ENCODE measurements at regions not wholly inside any gene's neighbourhood (a gene's known extent, or its start where the extent isn't known, plus 50 kb on each side); places are given as distances from the start of the nearest gene placed in this dataset.
A peak's percentile ranks its signal among the peaks of the same experiment; 100 is the strongest.
"Not testable (repeated sequence)": the region's sequence is repeated elsewhere in the genome, so short reads cannot be mapped to it uniquely, and the experiment has no call there.

DNA sequence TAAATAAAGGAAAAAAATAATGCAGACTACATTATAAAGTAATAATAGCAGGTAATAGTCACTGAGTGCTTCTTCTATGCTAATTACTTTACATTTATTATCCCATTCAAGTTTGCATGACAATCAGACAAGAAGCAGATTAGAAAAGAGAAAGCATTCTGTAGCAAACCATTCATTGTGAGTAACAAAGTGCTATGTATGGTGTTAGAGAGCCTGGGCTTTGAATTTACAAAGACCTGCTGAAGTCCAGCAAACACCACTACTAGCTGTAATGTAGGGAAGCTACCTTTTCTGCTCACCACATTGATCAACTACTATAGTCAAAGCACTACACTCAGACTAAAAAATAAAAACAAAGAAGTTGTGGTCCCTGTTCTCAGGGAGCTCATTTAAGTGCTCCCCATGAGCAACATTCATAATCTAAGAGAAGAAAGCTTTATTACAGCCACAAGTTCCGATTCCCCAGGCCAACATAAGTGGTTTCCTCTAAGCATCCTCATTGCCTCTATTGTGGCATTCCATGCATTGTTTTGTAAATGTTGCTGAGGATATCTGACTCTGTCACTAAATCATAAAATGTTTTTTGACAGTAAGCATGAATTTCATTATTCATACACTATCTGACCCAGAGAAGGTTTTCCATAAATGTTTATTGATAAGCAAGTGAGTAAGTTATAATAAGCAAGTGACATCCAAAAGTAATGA is 108.5 kb downstream of the FOXD4L6 start:
- not testable (repeated sequence) for DNase-seq (ENCODE audit: low spot score)

DNA sequence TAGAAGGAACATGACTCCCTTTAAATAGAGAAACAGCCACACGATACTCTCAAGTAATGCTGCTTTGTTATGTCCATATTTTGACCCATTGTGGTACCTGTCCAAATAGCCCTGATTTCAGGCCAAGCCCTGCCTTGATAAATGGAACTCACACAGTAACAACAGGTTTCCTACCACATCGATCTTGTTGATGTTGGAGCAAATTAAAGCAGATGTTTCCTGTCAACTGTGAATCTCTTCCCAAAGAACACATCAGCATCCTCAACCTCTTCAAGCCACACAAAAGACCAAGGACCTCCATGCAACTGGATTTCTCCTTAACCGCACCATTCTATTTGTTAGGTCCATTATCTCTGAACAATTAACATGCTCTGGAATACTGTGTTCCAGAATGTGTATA is 109.5 kb downstream of the FOXD4L6 start:
- not testable (repeated sequence) for DNase-seq (ENCODE audit: low spot score)

DNA sequence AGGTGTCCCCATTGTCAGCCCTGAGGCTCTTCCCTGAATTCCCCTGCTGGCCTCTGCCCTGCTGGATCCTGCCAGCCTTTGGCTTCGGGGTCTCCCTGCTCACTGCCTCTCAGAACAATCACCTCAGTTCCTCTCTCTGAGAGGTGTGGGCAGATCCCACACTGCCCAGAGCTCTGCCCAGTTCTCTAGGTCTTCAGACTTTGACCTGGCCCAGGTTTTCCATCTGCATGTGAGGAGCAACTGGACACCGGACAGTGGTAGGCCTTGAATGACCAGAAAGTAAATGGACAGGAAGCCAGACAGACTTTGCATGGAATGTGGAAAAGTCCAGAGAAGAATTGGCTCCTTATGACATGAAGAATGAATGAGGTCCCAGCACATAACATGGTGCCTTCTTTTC is 111.8 kb downstream of the FOXD4L6 start:
- DNase-seq (ENCODE audit: low spot score): not testable (repeated sequence)

DNA sequence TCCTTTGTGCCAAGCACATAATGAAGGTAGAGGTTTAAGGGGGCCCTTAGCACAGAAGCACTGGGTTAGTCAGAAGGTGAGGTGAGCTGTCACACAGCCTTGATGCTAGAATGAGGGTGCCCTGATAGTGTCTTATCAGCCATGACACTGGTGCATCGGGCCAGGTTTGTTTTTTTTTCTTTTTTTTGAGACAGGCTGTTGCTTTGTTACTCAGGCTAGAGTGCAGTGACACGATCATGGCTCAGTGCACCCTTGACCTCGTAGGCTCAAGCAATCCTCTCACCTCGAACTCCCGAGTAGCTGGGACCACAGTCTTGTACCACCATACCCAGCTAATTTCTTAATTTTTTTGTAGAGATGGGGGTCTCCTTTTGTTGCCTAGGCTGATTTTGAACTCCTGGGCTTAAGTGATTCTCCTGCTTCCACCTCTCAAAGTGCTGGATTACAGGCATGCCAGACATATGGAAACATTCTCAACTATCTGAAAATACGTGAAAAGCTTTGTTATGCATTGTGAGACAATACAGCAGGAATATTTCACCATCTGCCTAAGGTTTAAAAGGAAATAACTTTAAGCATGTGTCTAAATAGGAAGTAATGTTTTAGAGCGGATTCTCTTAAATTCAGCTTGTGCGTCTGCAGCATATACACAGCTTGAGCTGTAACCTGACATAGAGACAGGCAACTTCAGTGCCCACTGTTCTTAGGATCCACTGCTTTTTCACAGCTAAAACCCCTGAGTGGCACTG is 128.4 kb downstream of the FOXD4L6 start:
- not testable (repeated sequence) for DNase-seq (ENCODE audit: low spot score)

DNA sequence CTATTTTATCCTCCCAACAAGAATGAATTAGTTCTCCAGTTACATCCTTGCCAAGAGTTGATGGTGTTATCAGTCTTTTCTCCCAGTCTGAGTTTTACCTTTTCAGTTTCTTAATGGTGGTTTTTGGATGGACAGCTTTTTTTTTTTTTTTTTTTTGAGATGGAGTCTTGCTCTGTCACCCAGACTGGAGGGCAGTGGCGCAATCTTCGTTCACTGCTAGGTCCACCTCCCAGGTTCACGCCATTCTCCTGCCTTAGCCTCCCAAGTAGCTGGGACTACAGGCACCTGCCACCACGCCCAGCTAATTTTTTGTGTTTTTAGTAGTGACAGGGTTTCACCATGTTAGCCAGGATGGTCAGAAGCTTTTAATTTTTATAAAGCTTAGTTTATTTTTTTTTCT is 133.0 kb downstream of the FOXD4L6 start:
- DNase-seq (ENCODE audit: low spot score): not testable (repeated sequence)

DNA sequence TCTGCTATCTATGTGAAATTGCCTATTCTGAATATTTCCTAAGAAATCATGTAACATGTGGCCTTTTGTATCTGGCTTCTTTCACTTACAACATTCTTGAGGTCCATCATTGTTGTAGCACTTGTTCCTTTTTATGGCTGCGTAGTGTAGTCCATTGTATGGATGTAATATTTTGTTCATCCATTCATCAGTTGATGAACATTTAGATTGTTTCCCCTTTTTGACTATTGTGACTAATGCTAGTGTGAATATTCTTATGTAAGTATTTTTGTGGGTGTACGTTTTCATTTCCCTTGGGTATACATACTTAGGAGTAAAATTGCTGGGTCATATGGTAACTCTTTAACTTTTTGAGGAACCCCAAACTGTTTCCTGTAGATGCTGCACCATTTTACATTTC is 134.6 kb downstream of the FOXD4L6 start:
- not testable (repeated sequence) for DNase-seq (ENCODE audit: low spot score)

DNA sequence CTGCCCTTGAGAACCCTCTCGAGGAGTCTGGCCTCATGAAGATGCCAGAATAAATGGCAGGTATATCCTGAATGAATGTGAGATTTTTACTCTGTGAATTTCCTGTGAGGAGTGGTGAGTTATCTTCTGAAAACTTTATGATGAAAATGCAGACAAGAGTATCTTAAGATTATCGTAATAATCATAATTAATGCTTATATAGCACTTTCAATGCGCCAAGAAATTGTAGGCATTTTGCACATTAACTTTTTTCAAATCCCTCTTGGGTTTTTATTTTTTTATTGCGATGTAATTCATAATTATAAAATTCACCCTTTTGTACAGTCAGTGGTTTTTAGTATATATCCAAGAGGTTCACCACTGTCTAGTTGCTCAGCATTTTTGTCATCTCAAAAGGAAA is 135.1 kb downstream of the FOXD4L6 start:
- not testable (repeated sequence) for DNase-seq (ENCODE audit: low spot score)

DNA sequence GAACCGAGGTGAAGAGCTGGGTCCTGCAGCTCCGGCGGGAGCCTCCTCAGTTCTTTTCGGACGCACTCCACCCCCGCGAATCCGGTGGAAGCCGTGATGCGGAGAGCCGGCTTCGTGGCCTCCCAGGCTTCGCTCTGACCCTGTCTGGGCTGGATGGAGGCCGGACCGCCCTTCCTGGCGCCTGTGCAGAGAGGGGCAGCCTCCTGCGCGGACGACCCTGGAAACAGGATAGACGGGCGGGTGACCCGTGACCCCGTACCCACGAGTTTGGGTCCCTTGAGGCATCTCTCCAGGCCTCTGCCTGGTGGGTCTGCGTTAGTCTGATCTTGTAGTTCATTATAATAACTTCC is 136.0 kb downstream of the FOXD4L6 start:
- peak; percentile 94 for DNase-seq (ENCODE audit: low spot score)

DNA sequence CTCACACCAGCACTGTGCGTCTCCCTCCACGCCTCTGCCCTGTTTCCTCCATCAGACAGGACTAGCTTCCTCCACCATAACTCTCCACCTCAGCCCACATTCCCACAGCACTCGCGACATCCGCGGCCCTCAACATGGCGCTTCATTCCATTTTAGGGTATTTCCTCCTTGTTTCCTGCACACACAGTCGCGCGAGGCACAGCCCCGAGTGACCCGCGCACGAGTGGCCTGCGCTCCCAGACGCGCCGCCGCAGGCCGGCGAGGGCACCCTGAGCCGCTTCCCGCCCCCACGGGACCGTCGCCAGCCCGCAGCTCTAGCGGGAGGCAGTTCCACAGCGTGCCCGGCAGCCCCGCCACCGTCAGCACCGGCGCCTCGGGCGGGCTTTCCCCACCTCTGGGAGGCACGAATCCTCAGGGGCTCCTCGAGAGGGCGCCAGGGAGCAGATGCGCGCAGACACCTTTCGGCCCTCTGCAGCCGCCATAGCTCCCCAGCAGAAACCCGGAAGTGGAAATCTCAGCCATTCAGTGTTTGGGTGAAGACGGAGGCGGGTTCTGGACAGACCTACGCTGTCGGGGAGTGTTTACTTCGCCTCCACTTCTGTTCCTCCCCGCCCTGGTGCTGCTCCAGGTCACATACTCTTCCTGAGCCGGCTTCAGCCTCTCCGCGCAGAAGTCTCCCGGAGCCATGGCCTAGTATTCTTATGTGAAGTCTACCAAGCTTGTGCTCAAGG is 136.6 kb downstream of the FOXD4L6 start:
- peak; percentile 98 for DNase-seq (ENCODE audit: low spot score)

DNA sequence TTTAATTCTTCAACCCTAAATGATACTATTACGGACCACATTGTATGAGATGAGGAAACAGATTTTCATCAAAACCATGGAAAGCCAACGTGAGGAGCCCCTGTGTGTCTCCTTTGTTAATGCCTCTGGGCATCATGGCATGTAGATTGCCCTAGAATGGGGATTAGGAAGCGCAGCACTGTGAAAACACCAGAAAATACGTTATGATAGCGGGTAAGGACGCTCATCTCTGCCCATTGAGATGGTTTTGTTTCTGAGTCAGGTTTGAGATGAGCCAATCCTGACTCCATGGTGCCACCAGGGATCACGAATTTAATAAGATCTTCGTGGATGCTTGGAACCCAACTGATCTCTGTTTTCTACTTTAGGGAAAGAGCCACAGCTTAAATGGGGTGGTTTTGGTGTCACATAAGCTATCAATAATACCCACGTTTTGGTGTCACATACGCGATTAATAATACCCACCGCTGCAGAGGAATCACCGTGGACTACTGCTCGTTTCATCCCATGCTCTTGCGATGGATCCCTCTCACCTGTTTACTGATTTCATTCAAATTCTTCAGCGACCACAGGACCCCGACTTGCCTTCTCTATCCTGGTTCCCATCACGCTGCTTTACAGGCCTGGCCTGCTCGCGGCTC is 137.3 kb downstream of the FOXD4L6 start:
- DNase-seq (ENCODE audit: low spot score): not testable (repeated sequence)

DNA sequence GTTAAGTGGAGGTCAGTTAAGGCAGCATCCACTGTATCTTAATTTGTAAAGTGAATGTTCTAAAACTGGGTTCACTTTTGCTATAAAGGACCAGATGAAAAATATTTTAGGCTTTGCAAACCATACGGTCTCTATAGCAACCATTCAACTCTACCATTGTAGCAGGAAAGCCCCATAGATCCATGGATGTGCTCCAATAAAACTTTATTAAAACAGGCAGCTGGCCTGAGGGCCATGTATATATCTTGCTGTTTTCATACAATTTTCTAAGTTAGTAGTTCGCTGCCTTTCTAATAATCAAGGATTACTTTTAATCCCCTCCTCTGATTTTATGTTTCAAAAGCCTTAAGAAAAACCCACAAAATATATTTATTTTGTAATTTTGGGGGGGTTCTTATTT is 142.1 kb downstream of the FOXD4L6 start:
- not testable (repeated sequence) for DNase-seq (ENCODE audit: low spot score)

DNA sequence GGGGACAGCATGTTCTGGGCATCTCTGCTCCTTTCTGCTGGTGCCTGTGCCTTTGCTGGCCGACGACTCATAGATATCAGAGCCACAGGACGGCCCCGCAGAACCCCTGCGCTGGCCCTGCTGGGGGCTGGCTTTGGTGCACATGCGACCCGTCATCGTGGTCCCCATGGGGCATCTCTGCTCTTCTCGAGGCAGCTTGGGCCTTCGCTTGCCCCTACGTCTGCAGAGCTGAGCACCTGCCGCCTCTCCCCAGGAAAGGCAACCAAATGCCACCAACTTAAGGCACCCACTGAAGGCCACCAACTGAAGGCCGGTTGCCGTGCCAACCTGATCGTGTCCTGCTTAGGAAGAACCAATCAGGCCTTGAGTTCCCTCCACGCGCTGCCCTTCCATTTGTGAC is 153.1 kb downstream of the FOXD4L6 start:
- DNase-seq (ENCODE audit: low spot score): peak; percentile 89

DNA sequence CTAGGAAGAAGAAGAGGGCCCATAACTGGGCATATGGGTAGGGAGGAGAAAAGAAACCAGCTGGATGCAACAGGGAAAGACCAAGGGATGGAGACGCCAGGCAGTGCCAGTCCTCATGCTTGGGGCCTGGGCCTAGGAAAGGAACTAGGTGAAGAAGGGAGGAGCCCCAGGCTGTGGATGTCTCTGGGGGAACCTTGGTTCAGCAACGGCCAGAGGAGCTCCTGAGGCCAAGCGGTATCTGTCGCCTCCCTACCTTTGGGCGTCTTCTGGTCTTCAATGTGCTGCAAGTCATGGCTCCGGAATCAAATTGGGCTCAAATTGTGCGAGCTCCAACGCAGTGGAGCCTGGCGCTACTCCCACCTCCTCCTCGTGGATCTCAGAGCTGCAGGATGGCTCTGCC is 153.6 kb downstream of the FOXD4L6 start:
- DNase-seq (ENCODE audit: low spot score): not testable (repeated sequence)

DNA sequence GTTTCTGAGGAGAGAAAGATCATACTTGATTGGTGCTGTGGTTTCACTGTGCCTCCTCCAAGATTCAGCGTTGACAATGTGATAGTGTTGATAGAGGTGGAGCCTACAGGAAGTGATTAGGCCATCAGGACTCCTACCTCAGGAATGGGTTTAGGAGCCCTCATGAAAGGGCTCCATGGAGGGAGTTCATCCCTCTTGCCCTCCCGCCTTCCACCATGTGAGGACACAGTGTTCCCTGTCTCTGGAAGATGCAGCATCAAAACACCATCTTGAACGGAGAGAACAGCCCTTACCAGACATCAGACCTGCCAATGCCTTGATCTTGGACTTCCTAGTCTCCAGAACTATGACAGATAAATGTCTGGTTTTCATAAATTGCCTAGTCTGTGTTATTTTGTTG is 156.7 kb downstream of the FOXD4L6 start:
- not testable (repeated sequence) for DNase-seq (ENCODE audit: low spot score)

DNA sequence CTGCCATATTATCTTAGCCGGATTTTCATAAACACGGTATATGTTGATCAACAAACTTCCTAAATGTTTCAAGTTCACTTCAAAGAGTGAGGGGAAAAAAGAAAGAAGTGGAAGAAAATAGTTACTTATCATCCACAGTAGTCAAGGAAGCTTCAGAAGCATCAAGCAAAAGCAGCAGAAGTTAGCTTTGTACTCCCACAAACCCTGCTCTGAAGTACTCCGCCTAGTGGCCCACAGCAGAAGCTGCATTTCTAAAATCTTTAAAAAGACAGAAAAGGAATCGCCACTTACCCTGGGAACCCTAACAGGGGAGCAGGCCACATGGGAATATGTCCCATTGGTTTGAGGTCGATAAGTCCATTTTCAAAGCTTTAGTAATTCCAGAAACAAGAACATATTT is 158.1 kb downstream of the FOXD4L6 start:
- not testable (repeated sequence) for DNase-seq (ENCODE audit: low spot score)

DNA sequence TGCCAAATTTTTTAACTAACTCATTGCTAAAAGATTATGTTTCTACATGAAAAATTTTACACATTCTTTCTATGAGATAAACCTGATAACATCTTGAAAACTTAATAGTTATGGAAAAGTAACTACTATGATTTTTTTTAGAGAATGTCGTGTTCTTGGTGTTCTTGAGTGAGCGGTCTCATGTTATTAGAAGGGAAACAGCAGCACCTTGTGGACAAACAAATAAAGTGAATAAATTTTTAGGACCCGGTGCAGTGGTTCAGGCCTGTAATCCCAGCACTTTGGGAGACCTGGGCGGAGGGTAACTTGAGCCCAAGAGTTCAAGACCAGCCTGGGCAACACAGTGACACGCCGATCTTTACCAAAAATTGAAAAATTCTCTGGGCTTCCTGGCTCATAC is 166.0 kb downstream of the FOXD4L6 start:
- not testable (repeated sequence) for DNase-seq (ENCODE audit: low spot score)

DNA sequence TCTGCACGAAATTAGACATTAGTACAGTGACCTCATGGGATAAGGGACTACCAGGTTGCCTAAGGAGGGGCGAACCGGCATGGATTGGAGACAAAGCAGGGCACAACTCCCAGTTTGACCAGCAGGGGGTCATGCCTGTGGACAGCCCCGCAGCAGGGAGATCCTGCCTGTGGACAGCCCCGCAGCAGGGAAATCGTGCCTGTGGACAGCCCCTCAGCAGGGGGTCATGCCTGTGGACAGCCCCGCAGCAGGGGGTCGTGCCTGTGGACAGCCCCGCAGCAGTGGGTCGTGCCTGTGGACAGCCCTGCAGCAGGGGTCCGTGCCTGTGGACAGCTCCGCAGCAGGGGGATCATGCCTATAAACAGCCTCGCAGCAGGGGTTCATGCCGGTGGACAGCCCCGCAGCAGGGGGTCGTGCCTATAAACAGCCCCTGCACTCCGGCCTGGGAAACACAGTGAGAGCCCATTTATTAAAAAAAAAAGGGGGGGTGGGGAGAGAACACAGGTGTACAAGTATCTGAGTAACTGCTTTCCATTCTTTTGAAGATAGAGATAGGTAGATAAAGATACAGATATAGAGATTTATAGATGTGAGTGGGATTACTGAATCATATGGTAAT is 176.5 kb downstream of the FOXD4L6 start:
- DNase-seq (ENCODE audit: low spot score): not testable (repeated sequence)

DNA sequence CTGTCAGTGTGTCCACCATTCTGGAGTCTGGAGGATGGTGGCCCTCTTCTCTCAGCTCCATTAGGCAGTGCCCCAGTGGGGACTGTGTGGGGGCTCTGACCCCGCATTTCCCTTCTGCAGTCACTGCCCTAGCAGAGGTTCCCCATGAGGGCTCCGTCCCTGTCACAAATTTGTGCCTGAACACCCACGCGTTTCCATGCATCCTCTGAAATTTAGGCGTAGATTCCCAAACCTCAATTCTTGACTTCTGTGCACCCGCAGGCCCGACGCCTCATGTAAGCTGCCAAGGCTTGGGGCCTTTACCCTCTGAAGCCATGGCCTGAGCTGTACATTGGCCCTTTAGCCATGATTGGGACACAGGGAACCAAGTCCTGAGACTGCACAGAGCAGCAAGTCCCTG is 182.3 kb downstream of the FOXD4L6 start:
- DNase-seq (ENCODE audit: low spot score): not testable (repeated sequence)

DNA sequence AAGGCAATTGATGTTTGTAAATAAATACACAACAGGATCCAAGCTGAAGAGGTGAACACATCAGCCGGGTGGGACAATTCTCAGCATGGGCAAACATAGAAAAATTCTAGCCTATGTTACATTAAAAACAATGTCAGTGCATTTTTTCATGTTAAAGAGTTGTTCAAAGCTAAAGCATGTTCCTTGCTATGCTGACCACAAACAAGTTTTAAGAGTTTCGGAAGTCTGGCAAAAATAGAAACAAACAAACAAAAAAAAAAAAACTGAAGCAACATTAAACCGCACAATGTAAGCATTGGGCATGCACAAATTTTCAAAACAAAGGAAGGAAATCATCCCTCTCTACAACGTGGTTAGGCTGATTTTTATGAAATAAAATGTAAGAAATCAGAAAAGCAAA is 185.8 kb downstream of the FOXD4L6 start:
- not testable (repeated sequence) for DNase-seq (ENCODE audit: low spot score)

DNA sequence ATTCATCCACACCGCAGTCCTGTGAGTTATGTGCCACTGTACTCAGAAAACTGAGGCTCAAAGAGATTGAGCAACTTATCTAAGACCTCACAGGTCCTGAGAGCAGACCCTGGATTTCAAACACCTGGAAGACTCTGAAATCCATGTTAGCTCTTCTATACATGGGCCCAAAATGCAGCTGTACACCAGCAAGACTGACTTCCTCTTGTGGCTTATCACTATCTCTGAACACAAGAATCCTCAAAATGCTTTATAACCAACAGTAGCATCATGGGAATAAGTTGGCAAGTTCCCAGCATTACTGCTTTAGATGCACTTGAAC is 188.6 kb downstream of the FOXD4L6 start:
- DNase-seq (ENCODE audit: low spot score): not testable (repeated sequence)

DNA sequence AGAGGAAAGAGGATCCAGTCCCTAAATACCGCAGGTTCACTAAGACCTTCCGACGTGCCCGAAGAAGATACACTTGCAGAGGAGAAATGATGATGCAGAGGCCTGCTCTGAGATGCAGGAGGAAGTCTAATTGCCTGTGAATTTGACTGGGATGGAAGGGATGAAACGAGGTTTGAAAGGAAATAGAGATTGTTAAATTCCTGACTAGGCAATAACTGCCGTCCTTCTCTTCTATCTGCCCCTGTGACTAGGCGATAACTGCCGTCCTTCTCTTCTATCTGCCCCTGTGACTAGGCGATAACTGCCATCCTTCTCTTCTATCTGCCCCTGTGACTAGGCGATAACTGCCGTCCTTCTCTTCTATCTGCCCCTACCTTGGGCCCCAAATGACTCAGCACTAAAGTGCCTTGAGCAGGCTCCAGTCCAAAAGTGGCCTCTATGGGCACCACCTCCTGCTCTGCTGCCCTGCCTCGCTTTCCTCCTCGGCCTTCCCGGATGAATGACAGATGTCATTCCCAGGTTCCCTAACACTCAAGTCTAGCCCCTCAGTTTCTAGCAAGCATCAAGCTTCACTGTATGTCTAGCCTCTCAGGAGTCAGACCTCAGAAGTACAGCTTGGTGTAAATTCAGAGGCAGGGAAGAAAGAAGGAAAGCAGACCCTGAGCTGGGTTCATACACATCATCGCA is 189.1 kb downstream of the FOXD4L6 start:
- DNase-seq (ENCODE audit: low spot score): not testable (repeated sequence)
